Muscle of back (tissue), 3 donors: ENCODE measurements at regions not wholly inside any gene's neighbourhood (a gene's known extent, or its start where the extent isn't known, plus 50 kb on each side); places are given as distances from the start of the nearest gene placed in this dataset.

Experiments
- DNase-seq, 3 donors: peaks; one replicate each; pipeline versions ENCODE4 v3.0.0 to v3.0.0-alpha.2; 2013

DNA sequence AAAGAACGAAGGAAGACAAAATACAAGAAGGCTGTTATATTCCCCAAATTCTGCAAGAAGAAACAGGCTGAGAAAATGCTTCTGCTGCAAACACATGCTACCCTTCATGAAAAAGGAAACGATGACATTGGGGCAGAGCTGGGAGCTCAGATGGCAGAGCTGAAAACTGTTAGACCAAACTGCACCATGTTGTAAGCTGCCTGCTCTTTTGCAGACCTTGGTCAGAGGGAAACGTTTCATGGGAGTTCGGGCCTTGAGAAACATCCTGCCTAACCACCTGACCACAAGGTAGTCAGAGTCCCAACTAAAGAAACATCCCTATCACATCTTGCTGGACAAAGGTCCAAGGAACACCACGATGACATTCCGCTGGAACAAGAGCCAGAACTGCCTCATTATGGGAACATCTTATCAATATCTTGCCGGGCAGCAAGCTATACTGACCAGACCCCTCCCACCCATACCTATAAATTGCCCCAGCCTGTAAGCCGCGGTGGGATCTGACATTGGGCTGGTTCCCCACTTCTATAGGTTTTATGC, 110.7 kb upstream of the CTSC start:
- DNase-seq, result no peak

DNA sequence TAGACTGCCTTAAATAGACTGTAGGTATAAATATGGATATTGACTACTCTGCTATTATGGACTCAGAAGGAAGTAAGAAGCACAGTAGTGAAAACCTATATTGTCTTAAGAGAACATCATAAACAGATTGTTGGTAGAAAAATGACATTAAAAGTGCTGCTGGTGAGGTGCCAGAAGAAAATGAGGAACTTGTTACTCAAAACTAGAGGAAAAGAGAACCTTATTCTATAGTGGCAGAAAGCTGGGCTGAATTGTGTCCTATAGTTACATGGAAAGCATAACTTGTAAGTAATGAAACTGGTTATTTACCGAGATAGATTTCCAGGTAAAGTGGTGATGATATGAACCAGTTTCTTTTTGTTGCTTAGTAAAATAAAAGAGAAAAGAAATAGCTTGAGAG, 109.7 kb upstream of the CTSC start:
- DNase-seq, result no peak

DNA sequence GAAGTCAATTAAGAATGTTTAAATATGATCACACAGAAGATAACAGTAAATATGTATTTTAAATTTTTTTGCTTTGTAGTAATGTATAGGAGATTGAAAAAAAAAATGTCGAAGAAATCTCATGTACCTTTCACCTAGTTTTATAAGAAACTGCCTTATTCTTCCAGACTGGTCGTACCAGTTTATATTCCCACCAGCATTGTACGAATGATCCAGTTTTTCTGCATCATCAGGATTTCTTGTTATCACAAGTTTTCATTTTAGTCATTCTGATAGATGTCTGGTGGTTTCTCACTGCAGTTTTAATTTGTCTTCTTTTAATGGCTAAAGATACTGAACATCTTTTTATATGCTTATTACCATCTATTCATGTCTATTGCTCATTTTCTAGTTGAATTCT, 101.8 kb upstream of the CTSC start:
- no peak for DNase-seq

DNA sequence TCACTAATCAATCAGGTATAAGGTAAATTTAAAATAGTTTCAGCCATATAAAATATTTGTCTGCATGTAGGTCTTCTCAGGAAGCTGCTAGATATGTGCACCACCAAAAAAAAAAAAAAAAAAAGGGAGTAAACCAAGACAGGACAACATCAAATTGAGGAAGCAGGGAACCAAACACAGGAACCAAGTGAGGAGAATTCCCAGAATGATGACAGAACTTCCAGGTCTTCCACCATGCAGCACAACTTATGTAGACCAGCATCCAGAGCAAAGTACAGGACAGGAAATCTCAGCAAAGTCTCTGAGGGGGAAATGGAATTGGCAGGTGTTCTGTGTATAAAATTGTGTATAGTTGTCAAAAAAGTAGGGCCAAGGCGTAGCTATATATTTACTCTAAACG, 101.2 kb upstream of the CTSC start:
- DNase-seq, result no peak

DNA sequence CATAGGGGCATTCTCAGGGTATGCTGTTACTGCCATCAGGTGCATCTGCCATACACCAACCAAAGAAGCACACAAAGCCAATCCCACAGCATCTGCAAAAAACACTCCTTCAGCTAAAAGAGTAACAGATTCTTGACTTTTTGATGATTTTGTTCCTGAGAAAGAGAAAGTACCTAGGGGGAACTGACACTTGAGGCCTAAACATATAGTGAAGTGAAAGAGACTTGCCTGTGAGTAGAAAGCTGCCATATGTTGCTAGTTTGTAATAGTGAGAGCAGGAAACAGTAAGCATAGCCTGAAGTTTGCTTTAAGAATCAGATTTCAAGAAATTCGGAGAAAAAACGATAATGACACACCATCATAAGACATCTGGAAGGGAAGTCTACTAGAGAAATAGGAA, 97.9 kb upstream of the CTSC start:
- DNase-seq, result no peak

DNA sequence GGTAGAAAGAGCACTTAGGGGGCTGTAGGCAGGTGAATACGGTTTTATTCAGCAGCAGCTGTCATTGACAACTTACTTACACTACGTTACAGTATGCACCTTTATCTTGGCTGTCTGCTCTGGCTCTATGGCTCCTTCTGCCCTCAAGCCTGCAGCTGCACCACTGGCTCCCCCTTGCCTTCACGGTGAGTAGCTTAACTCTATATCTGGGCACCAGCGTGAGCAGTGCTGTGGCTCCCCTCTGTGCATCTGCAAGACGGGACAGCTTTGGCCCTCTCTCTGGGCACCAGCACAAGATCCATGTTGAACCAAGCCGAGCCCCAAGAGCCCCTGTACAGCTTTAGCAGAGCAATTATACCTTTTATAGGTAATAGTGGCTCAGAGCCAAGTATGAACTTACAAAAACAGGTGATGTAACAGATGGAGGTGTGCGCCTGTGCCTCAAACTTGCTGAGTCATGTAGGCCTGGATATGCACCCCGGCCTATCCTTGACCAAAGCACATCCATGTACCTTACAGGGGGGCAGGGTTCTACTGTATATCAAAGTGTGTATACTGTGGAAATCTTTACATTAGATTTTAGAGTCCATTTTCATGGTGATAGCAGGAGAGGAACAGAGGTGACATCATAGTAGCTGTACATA, 96.9 kb upstream of the CTSC start:
- no peak for DNase-seq

DNA sequence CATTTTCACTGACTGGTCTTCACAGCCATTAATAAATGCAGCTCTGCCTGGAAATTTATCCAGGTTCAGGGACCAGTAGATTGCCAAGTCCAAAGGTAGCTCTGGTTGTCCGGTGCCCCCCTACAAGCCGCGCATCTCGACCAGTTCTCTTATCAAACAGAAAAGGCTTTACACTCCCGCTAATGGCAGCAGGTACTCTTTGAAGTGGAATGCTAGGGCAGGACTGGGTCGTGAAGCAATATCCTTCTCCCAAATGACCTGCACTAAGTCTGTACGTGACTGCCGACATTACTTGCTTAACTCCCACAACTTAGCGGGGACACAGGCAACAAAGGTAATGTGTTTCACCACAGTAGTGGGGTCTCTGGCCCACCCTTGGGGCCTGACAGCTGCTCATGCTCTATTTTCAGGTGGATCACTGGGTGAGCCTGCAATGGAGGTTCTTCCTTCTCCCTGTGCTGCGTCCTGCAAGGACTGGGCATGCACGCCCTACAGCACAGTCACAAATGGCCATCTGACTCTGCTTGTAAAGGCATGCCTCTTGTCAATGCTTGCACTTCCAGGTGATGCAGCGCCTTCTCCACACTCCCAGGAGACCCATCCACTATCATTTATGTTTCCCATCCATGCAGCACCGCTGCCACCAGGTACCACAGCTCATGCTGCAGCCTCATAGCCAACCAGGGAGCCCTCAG, 96.1 kb upstream of the CTSC start:
- DNase-seq, result no peak

DNA sequence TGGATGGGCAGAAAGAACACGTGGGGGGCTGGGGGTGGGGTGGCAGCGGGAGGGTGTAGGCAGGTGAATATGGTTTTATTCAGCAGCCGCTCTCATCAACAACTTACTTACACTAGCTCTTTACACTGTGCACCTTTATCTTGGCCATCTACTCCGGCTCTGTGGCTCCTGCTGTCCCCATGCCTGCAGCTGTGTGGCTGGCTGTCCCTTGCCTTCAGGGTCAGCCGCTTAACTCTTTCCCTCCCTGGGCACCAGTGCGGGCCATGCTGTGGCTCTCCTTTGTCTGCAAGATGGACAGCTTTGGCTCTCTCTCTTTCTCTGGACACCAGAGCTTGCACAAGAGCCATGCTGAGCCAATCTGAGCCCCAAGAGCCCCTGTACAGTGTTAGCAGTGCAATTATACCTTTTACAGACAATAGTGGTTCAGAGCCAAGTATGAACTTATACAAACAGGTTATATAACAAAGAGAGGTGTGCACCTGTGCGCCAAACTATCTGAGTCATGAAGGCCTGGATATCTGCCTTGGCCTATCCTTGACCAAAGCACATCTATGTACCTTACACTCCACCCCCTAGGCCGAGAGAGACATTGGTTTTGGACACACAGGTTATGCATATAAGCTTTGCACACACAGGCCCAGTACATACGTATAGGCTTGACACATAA, 94.3 kb upstream of the CTSC start:
- DNase-seq, result no peak

DNA sequence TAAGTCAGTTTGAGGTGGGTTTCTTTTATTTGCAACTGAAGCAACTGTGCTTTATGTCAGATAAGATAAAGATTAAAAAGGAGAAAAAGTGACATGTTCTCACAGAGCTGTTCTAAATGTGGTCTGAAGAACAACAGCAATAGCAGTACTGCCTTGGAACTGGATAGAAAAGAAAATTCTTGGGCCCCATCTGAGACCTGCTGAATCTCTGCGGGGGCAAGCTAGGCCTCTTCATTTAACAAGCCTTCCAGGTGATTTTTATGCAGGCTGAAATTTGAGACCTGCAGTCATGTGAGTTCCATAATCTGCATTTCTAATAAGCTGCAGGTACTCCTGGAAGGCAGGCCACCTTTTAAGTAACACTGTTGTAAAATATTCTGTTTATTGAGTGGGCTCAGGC, 91.4 kb upstream of the CTSC start:
- DNase-seq, result no peak

DNA sequence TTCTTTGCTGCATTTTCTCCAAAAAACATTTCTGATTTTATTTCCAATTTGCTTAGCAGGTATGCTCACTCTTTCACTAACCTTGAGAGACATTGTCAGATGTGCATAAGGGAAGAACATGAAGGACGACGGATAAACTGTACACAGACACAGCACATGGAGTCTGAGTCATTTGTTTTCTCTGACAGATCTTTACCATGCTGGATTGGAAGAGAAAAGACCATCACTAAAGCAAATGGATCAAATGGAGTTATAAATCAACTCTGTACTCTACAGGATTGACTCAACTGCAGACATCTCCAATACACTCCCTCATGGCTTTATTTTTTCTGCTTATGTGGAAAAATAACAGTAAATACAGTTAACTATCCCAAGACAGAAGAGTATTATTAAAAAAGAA, 90.2 kb upstream of the CTSC start:
- DNase-seq, result no peak

DNA sequence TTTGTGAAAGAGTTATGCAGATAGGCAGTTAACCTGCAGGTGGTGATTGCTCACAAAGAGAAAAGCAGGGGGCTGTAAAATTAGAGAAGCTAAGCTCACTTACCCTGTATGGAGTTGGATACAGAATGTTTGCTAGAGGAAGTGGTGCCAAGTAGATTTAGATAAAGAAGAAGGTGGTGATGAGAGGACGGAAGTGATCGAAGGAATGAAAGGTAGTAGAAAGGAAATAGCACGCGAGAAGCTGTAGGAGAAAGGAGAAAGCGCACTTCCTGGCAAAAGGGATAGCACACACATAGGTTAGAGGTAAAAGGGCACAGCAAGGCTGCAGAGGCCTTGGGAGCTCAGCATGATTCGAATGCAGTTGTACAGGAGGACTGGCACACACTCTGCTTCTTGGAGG, 87.3 kb upstream of the CTSC start:
- no peak for DNase-seq

DNA sequence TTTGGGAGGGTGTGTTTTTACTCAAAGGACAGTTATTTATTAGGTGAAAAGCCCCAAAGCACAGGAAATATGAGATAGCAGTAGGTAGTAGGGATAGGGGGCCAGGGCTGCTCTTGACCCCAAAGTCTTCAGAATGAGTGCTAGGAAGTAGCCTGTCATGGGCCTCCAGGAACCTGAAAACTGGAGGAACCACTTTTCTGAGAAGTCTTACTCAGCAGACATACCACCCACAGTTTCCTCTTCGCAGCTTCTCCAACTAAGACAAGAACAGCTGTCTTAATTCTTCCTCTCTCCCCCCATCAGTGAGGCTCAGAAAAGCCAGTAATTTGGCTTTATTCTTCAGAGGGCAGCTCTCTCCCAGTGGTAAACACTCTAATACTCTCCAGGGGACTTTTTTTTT, 84.0 kb upstream of the CTSC start:
- peak in 2 of 3 donors; percentile 12 to 46 for DNase-seq

DNA sequence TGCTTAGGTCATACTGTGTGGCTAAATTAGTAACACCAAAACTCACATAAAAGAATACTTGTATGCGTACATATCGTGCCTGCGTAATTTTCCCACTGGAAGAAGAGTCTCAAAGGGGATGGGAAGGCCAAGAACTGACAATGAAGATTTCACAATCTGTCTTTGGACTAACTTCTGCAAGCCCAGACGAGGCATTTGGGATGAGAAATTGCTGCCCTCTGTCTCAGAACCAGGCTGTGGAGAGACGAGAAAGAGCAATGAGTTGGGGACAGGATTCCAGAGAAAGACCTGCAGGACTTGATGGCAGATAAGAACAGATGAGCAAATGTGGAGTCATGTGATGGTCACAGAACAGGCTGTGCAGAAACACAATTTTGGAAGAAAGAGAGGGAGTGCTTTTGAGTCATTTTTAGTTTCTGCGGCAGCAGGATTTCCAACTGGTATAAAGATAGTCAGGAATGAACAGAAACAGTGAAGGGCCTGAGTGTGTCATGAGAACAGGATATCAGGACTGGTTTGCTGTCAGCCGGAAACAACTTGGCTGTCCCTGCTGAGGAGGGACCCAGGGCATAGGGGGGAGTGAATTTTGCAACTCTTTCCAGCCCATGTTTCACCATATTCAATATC, 82.7 kb upstream of the CTSC start:
- DNase-seq, result peak in 1 of 3 donors; percentile 33

DNA sequence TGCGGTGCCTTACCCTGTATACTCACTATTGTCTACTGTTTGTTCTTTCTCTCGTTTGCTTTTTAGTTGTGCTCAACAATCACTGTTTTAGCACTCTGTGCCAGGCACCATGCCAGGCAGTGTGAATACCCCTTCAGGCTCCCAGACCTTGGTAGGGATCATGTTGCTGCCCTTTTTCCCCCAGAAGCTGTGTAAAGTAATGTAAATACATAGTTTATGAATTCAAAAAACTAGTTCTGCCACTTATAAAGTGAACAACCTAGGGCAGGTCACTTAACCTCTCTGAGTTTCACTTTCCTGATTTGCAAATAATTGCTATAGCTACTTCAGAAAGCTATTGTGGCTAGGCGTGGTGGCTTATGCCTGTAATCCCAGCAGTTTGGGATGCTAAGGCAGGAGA, 81.0 kb upstream of the CTSC start:
- DNase-seq, result no peak

DNA sequence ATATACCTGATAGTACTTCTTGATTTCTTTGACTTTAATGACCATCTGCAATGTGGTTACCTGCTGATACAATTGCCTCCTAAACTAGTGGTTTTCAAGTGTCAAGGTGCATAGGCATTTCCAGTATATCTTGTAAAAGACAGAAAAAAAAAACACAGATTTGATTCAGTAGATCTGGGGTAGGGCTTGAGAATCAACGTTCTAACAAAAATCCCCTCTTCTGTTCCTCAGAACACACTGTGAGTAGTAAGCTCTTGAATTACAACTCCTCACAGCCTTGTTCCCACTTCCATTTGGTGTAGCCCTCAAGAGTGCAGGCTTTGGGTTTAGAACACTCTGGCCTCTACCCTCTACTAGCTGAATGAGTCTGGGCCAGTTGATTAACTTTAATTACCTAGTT, 78.0 kb upstream of the CTSC start:
- no peak for DNase-seq

DNA sequence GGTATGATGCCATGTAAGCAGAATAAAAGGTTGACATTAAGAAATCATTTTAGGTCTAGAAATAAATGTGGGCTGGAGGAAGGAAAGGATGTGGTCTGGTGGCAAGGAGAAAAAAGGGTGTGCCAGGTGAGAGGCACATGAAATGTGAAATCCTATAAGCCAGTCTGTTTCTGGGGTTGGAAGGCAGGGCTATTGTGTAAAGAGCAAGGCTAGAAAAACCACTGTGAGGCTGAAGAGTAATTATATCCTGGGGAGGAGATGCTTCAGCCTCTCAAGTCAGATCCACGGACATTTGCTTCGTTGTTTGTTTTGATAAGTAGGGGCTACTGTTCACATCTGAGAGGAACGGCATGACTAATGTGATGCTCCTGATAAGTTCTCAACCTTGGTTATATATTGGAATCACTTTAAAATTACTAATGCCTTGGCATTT, 77.5 kb upstream of the CTSC start:
- DNase-seq, result no peak

DNA sequence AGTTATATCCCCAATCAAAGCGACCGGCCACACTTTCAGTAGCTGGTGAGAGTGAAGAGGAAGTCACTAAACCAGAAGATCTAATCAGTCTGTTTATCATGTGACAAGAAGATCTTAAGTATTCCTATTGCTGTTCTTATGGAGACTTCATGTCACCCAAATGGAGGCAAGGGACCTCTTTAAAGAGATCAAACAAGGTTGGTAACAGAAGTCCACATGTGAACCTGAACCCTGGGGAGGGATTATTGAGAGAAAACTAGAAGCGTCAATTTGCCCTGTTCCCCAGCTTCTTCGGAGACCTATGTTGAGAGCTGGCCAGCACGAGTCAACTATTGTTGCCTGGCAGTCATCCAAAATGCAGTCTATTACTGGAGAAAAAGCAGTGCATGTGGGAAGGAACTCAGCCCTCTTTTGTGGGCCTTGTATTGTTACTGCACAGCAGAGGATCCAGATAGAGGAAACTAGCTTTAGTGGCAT, 76.9 kb upstream of the CTSC start:
- DNase-seq, result peak; percentile 53 to 85 (median 78)

DNA sequence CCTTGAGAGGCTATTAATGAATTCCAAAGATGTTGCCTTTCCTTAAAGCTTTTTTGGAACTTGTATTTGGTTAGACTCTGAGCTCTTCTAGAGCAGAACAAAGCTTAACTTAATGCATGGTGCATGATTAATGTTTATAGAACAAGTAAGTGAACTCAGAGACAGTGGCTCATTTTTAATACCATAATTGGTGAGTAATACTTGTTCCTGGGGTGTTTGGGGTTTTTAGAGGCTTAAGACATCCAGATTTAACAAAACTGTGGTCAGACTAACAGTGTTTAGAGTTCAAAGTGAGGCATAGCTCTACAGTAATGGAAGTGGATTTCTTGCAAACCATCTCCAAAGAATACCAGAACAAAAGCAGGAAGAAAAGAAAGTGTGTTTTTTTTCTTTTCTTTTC, 73.7 kb upstream of the CTSC start:
- peak in 1 of 3 donors; percentile 49 for DNase-seq

DNA sequence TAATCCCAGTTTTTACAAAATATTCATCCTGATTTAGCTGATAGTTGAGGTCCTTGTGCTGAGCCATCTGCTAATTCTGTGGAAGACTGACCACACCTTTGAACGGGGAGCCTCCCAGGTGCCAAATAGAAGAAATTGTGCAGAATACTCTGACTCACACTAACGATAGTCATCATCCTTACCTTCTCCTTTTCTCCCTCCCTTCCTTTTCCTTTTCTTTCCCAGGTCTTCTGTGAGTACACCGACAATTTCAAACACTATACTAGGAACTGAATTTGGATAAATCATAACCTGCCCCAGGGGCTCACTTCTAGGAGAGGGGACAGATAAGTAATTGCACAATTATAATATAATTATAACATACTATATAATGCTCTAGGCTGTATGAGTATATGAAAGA, 73.1 kb upstream of the CTSC start:
- no peak for DNase-seq

DNA sequence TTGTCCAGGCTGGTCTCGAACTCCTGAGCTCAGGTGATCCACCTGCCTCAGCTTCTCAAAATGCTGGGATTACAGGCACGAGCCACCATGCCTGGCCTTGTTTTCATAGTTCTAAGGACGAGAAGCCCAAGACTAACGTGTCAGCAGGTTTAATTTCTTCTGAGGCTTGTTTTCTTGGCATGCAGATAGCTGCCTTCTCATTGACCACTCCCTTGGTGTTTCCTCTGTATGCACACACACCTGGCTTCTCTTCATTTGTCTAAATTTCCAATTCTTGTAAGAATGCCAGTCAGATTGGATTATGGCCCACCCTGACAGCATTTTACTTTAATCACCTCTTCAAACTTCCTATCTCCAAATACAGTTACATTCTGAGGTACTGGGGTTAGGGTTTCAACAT, 72.5 kb upstream of the CTSC start:
- no peak for DNase-seq

DNA sequence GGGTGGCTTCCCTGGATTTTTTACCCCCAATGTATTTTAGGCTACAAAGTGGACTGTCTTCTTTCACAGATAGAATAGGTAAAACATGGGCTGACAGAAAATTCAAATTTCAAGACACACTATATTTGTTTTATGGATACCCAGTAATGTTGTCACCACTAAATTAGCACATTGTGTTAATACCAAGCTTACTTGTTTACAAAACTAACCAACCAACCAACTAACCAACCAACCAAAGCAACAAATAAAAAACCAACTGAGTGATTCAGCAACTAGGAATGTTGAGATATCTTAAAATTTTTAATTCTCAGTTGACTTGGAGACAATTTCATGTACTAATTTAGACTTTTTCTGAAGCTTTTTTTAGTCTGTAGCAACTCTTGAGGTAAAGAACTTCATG, 69.3 kb upstream of the CTSC start:
- DNase-seq, result no peak

DNA sequence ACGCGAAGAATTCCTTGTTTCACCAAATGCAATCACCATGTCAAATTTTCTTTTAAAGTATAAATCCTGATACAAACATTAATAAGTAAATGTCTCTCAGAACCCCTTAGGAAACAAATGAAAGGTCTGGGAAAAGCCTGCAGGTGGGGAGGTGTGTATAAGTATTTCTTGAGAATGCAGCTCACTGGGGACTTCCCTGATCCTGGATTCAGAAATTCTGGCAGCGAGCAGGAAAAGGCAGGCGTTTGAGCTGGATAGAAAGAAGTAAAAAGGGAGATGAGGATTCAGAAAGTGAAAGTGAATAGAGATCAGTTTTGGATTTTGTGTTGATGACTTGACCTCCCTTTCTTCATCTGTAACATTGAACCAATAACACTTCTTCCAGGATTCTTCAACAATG, 68.3 kb upstream of the CTSC start:
- no peak for DNase-seq
